ENCODE measurements at regions not wholly inside any gene's neighbourhood (a gene's known extent, or its start where the extent isn't known, plus 50 kb on each side); places are given as distances from the start of the nearest gene placed in this dataset.

DNA sequence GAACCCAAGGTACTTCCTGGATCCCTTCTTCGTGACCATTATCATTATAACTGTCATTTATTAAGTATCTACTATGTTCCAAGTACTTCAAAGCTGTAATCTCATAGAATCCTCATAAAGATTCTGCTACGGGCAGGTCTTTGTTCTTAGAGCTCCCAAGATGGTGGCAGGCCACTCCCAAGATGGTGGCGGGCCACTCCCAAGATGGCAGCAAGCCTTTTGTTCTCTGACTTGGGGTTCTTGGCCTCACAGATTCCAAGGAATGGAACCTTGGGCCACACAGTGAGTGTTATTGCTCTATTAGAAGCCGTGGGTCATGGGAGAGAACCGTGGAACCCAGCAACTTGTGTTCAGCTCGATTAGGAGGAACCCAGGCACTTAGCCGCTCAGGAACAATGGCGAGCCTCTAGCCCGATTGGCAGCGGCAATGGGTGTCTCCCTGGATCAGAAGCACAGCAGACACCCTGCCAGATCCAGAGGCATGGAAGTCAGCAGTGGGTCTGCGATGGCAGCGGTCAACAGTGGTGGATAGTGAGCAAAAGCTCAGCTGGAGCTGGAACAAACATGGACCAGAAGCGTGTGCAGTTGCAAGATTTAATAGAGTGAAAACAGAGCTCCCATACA is 193.7 kb upstream of the BTG1 start:
- no peaks in the 10 kb centered on the region for H3K27me3 Mint-ChIP-seq
- H3K4me3 Mint-ChIP-seq: no peak overlapping the region
- no peaks in the 10 kb centered on the region for H3K9me3 Mint-ChIP-seq
- DNase-seq: no peak
- no peaks in the 10 kb centered on the region for H3K36me3 Mint-ChIP-seq (ENCODE audit: low read depth)
- peaks cover 23% of the 10 kb centered on the region for H3K4me1 Mint-ChIP-seq (ENCODE audit: low read depth)
- H3K27ac Mint-ChIP-seq: no peak overlapping the region

DNA sequence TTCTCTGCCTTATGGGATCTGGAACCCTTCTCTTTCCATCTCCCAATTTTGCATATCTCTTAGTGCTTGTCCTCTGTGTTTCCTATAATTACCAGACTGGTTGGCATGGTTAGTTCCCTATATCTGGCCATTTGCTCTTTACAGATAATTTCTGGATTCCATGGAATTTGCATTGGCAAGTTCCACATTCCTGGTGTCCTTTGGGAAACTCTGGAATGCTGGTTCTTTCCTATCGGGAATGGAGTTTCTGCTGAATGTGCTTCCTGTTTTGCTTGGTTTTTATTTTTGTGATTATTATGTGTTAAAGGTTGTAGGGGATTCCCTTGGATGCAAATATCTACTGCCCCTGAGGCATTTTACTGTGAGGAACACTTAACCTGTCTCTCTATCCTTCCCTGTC is 193.0 kb upstream of the BTG1 start:
- Mint-ChIP-seq H3K27me3 (no peaks in the 10 kb centered on the region), H3K36me3 (ENCODE audit: low read depth) (no peaks in the 10 kb centered on the region), H3K4me1 (ENCODE audit: low read depth) (peaks cover 28% of the 10 kb centered on the region), H3K4me3 (no peak overlapping the region), H3K9me3 (no peaks in the 10 kb centered on the region), H3K27ac (no peak overlapping the region)
- DNase-seq: no peak

DNA sequence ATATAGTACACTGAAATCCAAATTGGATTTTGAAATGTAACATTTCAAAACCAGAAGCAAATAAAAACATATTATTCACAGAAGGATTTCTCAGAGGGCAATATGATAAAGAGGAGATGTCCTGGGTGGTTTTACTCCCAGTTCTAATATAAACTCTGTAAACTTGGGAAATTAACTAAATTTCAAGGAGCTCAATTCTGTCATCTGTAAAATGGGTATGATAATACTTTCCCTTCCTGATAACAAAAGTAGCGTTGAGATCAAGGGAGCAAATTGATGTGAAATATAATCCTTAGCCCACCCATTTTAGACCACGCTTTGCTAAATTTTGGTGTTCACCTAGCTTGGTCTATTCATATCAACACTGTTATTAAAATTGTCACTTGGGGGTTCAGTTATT is 192.5 kb upstream of the BTG1 start:
- no peak for DNase-seq
- Mint-ChIP-seq H3K27ac (no peak overlapping the region), H3K4me3 (no peak overlapping the region), H3K4me1 (ENCODE audit: low read depth) (peaks cover 33% of the 10 kb centered on the region), H3K27me3 (no peaks in the 10 kb centered on the region), H3K9me3 (no peaks in the 10 kb centered on the region), H3K36me3 (ENCODE audit: low read depth) (no peaks in the 10 kb centered on the region)

DNA sequence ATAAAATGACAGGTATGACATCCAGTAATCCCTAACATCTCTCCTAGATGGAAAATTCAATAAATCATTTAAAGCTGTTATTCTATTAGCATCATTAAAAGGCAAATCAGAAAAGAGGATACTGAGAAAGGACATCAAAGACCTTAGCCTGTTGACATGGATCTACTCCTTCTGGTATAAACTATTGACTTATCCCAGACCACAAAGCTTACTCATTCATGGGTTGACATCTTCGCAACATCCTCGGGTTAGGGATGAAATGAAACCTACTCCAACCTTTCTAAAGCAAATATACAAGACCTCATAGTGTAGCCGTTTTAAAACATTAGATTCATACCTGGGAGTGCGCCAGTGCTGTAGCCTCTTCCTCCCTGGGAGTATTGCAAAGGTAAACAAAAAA is 191.5 kb upstream of the BTG1 start:
- no peaks in the 10 kb centered on the region for H3K36me3 Mint-ChIP-seq (ENCODE audit: low read depth)
- no peak for DNase-seq
- H3K27me3 Mint-ChIP-seq: no peaks in the 10 kb centered on the region
- H3K4me3 Mint-ChIP-seq: no peak overlapping the region
- H3K4me1 Mint-ChIP-seq (ENCODE audit: low read depth): peaks cover 43% of the 10 kb centered on the region
- H3K27ac Mint-ChIP-seq: no peak overlapping the region
- no peaks in the 10 kb centered on the region for H3K9me3 Mint-ChIP-seq

DNA sequence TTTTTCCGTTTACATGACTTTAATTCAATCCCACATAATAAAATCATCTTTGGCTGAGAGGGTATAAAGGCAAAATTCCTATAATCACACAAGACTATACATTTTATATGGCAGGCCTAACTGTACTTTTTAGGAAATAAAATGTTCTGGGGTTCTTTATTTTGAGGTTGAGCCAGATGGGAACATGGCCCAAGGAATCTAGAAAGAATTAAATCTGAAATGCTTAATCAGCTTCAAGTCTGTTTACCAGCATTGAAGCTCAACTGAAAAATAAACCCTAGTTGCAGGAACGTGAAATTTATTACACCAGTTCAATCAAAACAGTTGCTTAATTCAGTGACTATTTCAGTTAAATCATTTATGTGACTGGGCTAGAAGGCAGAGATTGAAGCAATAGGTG is 191.0 kb upstream of the BTG1 start:
- no peaks in the 10 kb centered on the region for H3K36me3 Mint-ChIP-seq (ENCODE audit: low read depth)
- H3K4me1 Mint-ChIP-seq (ENCODE audit: low read depth): peaks cover 46% of the 10 kb centered on the region
- H3K9me3 Mint-ChIP-seq: no peaks in the 10 kb centered on the region
- H3K4me3 Mint-ChIP-seq: no peak overlapping the region
- DNase-seq: no peak
- H3K27me3 Mint-ChIP-seq: no peaks in the 10 kb centered on the region
- H3K27ac Mint-ChIP-seq: no peak overlapping the region

DNA sequence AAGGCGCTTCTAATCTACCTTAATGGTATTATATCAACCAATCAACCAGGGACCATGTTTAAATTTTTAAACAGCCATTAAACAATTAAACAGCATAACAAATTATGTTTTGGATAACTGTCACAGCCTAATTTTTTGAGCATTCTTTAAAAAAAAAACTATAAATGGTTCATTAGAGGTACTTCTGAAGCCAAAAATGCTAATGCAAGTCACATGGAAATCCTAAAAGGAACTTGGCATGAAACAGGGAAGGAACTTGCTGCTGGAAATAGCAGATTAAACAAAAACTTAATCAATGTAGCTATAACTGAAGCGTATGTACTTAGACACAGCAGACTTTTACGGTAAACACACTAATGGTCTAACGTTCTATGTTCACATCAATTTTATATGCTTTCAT is 190.2 kb upstream of the BTG1 start:
- Mint-ChIP-seq H3K36me3 (ENCODE audit: low read depth) (no peaks in the 10 kb centered on the region), H3K27me3 (no peaks in the 10 kb centered on the region), H3K4me1 (ENCODE audit: low read depth) (peaks cover 38% of the 10 kb centered on the region), H3K4me3 (no peak overlapping the region), H3K27ac (no peak overlapping the region), H3K9me3 (no peaks in the 10 kb centered on the region)
- DNase-seq: no peak

DNA sequence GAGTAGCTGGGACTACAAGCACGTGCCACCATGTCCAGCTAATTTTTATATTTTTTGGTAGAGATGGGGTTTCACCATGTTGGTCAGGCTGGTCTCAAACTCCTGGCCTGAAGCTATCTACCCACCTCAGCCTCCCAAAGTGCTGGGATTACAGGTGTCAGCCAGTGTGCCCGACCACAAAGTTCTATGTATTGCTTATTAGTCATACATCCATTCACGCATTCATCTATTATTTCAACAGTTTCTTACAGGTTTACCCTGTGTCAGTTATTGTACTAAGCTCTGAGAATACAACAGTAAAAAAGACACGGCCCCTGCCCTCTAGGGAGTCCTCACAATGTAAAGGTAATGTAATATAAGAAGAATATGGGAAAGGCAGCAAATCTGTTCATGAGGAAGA is 188.9 kb upstream of the BTG1 start:
- Mint-ChIP-seq H3K9me3 (no peaks in the 10 kb centered on the region), H3K27ac (no peak overlapping the region), H3K4me1 (ENCODE audit: low read depth) (peaks cover 33% of the 10 kb centered on the region), H3K36me3 (ENCODE audit: low read depth) (no peaks in the 10 kb centered on the region), H3K27me3 (no peaks in the 10 kb centered on the region), H3K4me3 (no peak overlapping the region)
- DNase-seq: no peak

DNA sequence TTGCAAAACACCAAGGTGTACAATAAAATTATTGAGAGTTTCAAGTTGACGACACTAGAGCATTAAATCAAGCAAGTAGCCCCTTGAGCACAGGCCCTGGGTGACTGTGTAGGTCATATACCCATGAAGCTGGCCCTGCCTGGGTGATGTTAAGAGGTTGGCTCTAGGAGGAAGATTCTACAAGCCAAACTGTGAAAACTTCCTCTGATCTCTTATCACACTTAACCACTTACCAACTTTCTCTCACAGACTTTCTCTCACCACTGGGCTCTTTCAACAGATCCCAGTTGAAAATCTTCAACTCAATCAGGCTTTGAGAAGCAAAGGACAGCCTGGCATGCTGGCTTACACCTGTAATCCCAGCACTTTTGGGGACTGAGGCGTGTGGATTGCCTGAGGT is 186.9 kb upstream of the BTG1 start:
- Mint-ChIP-seq H3K27me3 (no peaks in the 10 kb centered on the region), H3K36me3 (ENCODE audit: low read depth) (no peaks in the 10 kb centered on the region), H3K4me3 (no peak overlapping the region), H3K27ac (no peak overlapping the region), H3K9me3 (no peaks in the 10 kb centered on the region), H3K4me1 (ENCODE audit: low read depth) (peaks cover 35% of the 10 kb centered on the region)
- DNase-seq: no peak

DNA sequence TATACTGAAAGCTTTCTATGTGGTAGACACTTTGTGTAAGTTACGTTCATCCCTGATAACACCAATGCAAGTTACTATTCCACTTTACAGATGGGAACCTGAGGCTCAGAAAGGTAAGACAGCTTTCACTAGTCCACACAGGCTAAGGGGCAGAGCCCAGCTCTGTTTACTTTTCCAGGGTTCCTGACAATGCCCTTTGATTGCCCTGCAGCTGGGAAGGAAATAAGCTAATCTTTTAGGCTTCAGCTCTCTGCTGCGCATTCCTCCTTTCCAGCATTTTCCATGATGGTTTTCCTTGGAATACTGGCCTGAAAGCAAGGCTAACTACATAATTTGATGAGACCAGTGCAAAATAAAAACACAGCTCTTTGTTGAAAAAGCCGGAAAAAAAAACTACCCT is 185.7 kb upstream of the BTG1 start:
- H3K27ac Mint-ChIP-seq: no peak overlapping the region
- no peaks in the 10 kb centered on the region for H3K36me3 Mint-ChIP-seq (ENCODE audit: low read depth)
- H3K4me1 Mint-ChIP-seq (ENCODE audit: low read depth): peaks cover 36% of the 10 kb centered on the region
- no peaks in the 10 kb centered on the region for H3K27me3 Mint-ChIP-seq
- H3K4me3 Mint-ChIP-seq: no peak overlapping the region
- no peaks in the 10 kb centered on the region for H3K9me3 Mint-ChIP-seq
- no peak for DNase-seq

DNA sequence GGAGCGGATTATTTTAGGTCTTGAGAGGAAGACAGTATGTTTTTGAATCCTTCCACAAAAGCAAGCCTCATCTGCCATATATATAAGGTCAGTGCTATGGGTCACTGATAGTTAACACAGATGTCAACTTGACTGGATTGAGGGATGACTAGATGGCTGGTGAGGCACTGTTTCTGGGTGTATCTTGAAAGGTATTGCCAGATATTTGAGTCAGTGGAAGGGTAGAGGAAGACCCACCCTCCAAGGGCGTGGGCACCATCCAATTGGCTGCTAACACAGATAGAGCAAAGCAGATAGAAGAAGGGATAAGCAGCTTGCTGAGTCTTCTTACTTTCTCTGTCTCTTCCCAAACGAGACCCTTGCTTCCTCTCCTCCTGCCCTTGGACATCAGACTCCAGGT is 185.0 kb upstream of the BTG1 start:
- no peaks in the 10 kb centered on the region for H3K9me3 Mint-ChIP-seq
- H3K4me3 Mint-ChIP-seq: no peak overlapping the region
- H3K27me3 Mint-ChIP-seq: no peaks in the 10 kb centered on the region
- H3K4me1 Mint-ChIP-seq (ENCODE audit: low read depth): peaks cover 39% of the 10 kb centered on the region
- no peaks in the 10 kb centered on the region for H3K36me3 Mint-ChIP-seq (ENCODE audit: low read depth)
- no peak for DNase-seq
- H3K27ac Mint-ChIP-seq: no peak overlapping the region

DNA sequence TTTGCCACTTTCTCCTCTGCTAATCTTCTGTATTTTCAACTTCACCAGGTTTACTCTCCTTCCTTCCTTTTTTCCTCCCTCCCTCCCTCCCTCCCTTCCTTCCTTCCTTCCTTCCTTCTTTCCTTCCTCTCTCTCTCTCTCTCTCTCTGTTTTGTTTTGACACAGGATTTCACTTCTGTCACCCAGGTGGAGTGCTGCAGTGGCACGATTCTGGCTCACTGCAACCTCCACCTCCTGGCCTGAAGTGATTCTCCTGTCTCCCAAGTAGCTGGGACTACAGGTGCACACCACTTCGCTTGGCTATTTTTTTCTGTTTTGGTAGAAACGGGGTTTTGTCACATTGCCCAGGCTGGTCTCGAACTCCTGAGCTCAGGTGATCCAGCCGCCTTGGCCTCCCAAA is 181.2 kb upstream of the BTG1 start:
- H3K27me3 Mint-ChIP-seq: no peaks in the 10 kb centered on the region
- H3K4me1 Mint-ChIP-seq (ENCODE audit: low read depth): peaks cover 20% of the 10 kb centered on the region
- H3K27ac Mint-ChIP-seq: no peak overlapping the region
- H3K4me3 Mint-ChIP-seq: no peak overlapping the region
- peaks cover 8% of the 10 kb centered on the region for H3K9me3 Mint-ChIP-seq
- no peak for DNase-seq
- no peaks in the 10 kb centered on the region for H3K36me3 Mint-ChIP-seq (ENCODE audit: low read depth)

DNA sequence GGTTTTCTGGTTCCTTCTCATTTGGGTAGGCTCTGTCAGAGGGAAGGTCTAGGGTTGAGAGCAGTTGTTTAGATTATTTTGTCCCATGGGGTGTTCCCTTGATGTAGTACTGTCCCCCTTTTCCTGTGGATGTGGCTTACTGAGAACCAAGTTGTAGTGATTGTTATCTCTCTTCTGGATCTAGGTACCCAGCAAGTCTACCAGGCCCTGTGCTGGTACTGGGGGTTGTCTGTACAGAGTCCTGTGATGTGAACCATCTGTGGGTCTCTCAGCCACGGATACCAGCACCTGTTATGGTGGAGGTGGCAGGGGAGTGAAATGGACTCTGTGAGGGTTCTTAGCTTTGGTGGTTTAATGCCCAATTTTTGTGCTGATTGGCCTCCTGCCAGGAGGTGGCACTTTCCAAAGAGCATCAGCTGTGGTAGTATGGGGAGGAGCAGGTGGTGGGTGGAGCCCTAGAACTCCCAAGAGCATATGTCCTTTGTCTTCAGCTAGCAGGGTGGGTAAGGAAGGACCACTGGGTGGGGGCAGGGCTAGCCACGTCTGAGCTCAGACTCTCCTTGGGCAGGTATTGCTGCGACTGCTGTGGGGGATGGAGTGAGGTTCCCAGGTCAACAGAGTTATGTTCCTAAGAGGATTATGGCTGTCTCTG is 179.3 kb upstream of the BTG1 start:
- Mint-ChIP-seq H3K9me3 (peaks cover 13% of the 10 kb centered on the region), H3K4me1 (ENCODE audit: low read depth) (peaks cover 19% of the 10 kb centered on the region), H3K27ac (no peak overlapping the region)

DNA sequence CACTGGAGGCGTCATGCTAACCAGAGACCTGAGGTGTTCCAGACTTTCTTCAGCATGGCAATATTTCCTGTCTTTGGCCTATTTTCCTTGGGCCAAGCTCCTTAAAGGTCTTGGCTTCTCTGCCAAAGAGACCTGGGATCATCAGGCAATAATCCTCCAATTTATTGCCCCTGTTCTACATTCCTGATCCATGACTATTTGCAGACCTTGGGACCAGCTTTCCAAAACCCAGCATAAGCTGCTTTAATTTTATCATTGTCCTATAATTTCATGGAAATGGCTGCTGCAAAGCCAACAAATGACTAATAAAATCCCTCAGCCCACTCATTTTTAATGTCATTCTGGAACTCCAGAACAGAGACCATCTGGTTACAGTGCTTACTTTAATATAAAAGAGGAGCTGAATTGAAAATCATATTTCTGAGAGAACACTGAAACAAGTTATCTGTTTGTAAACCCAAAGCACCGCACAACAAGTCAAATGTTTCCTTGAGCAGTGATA is 166.9 kb upstream of the BTG1 start:
- H3K9me3 Mint-ChIP-seq: peaks cover 2% of the 10 kb centered on the region
- H3K4me3 Mint-ChIP-seq: no peak overlapping the region
- no peaks in the 10 kb centered on the region for H3K27me3 Mint-ChIP-seq
- peaks cover 19% of the 10 kb centered on the region for H3K4me1 Mint-ChIP-seq (ENCODE audit: low read depth)
- no peak overlapping the region for H3K27ac Mint-ChIP-seq
- H3K36me3 Mint-ChIP-seq (ENCODE audit: low read depth): no peaks in the 10 kb centered on the region
- DNase-seq: no peak

More for the DNA sequence above, 179.3 kb upstream of the BTG1 start:
- no peak overlapping the region for H3K4me3 Mint-ChIP-seq
- DNase-seq: no peak
- H3K36me3 Mint-ChIP-seq (ENCODE audit: low read depth): no peaks in the 10 kb centered on the region
- H3K27me3 Mint-ChIP-seq: no peaks in the 10 kb centered on the region

DNA sequence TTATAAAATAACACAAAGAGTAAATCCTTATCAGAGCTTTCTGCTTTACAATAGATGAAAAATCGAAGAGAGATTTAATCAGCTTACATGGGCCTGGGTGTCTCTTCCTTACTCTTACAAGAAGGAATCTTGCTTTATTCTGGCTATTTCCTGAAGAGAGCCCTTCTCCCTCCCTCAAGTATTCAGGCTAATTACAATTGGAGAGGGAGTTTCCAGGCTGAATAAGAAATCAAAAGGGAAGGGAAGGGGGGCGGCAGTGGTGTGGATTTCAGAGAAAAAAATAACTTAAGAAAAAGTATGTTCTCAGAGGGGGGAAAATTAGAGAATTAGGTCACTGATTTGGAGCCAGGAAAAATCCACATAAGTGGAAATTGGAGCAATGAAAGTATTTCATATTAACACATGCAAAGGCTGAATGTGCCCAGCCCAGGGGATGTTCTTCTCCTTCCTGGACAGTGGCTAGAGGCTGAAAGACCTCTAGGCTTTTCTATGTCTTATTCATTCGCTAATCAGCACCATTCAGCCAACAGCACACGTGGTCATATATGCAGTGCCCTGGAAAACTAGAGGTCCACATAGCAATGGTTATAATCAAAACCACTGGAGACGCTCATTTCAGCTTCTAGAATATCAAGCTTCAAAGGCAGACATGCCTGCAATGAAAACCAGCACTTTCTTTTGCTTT is 158.9 kb upstream of the BTG1 start:
- H3K4me1 Mint-ChIP-seq (ENCODE audit: low read depth): peaks cover 8% of the 10 kb centered on the region
- no peaks in the 10 kb centered on the region for H3K27me3 Mint-ChIP-seq
- peaks cover 2% of the 10 kb centered on the region for H3K9me3 Mint-ChIP-seq
- H3K27ac Mint-ChIP-seq: no peak overlapping the region
- no peaks in the 10 kb centered on the region for H3K36me3 Mint-ChIP-seq (ENCODE audit: low read depth)
- H3K4me3 Mint-ChIP-seq: no peak overlapping the region
- DNase-seq: no peak

Measured in activated T-cell treated with anti-CD3 and anti-CD28 coated beads, Interleukin-2, amount 50 U/mL, for 24 hours (primary cell).